ENCODE measurements at regions not wholly inside any gene's neighbourhood (a gene's known extent, or its start where the extent isn't known, plus 50 kb on each side); places are given as distances from the start of the nearest gene placed in this dataset.

GRCh38 chr11:70733327-70734325, 335.3 kb downstream of the CTTN start:
- no peak for DNase-seq

DNA sequence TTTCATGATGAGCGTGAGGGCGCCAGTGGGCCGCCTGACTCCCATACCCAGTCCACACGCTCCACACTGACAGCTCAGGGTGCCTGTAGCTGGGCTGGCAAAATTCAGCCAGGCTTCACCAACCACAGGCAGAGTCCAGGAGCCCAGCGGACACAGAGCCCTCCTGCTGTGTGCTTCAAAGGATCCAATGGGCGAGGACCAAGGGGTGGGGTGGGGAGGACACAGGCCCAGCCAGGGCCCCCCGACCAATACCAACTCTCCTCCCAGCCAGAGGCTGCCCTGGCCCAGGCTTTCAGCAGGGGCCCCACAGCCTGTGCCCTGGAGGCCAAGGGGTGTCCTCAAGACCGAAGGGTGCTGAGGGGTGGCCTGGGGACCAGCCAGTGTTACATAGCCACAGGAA, 336.1 kb downstream of the CTTN start:
- no peak for DNase-seq

DNA sequence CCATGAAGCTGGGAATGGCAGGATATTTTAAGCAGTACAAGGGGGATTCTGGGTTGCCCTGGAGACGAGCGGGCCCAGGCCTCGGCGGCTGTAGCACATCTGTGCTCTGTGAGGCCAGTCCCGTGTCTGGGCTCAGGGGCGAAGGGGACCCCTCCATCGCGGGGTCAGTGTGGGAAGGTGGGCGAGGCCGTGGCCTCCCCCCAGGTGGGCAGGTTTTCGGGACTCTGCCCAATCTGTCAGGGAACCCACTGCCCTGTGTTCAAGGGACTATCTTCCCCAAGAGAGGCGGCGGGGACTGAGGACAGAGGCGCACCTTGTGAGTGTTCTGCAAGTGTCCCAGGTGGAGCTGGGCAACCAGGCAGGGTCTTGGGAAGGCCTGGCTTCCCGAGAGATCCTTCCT, 336.6 kb downstream of the CTTN start:
- no peak for DNase-seq

DNA sequence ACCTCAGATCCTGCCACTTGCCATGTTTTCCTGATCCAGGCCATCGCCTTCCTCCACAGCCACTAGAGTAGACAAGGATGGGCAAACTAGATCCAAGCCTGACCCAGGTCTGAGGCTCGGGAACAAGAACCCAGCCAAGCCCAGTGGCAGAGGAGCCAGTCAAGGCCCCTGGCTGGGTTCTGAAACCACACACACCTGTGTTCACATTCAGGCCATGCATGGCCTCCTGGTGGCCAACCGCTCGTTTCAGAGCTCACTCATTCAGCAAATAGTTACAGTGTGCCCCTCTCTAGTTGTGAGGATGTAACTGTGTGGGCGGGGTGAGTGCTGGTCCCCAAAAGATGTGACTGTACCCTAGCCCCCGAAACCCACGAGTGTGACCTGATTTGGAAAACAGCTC, 337.6 kb downstream of the CTTN start:
- no peak for DNase-seq

- no peak for DNase-seq
Observed at GRCh38 chr11:70736461-70736860, 338.1 kb downstream of the CTTN start.

DNA sequence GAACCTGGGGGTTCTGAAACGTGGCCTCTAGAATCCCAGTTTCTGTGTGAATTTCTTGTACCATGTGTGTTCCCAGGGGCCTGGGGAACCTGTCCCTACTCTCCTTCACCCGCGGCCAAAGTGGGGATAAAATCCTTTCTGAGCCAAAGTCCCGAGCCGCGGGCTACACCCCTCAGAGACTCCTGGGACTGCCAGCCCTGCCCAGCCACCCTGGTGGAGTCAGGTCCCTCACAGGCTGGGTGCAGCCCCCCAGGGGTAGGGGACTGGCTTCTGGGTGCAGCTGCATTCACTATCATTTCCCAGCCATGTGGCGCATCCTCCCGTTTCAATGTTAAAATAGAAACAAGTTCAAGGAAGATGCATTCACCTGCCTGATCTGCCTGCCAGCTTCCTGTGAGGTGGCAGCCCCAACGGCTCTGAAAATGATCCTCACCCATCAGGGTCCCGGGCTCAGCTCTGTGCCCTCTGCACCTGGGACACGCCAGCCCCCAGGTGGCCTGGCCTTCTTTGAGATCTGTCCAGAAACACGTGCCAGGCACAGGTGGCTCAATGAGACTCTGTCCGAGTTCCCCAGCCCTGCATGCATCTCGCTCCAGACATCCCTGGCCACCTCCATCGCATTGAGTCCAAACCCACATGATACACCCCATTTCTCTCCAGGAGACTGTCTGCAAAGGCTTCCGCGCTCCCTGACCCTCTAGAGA, 338.8 kb downstream of the CTTN start:
- no peak for DNase-seq

GRCh38 chr11:70737816-70738630, 339.7 kb downstream of the CTTN start:
- DNase-seq = no peak

- DNase-seq = no peak
Observed at GRCh38 chr11:70738661-70739060, 340.3 kb downstream of the CTTN start.

- no peak for DNase-seq
Observed at GRCh38 chr11:70739091-70739490, 340.8 kb downstream of the CTTN start.

GRCh38 chr11:70739811-70740487, 341.6 kb downstream of the CTTN start:
- DNase-seq = no peak

DNA sequence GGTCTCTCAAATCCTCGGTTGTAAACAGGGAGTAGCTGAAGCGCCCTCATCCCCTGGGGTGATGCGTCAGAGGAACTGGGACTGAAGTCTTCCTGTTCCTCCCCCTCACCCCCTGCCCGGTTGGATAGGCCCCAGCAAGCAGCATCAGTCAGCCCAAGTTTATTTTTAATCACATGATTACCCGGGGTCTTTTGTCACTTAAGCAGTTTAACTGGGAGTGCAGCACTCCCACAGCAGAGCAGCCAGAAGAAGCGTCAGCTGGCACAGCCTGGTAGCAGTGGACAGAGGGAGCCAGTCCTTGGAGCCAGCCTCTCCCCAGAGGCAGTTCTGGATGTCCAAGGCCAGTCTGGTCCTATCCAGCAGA, 342.1 kb downstream of the CTTN start:
- no peak for DNase-seq

DNA sequence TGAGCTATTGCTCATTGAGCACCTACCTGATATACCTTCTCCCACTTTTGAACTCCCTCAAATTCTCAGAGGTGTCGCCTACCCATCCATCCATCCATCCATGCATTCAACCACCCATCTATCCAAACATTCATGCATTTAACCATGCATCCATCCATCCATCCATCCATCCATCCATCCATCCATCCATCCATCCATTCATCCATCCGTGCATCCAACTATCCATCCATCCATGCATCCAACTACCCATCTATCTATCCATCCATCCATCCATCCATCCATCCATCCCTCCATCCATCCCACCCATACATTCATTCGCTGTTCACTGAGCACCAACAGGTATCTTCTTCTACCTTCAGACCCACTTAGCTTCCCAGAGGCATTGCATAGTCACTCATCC, 342.8 kb downstream of the CTTN start:
- DNase-seq = no peak

- peak; percentile 45 for DNase-seq
Observed at GRCh38 chr11:70742553-70743291, 344.4 kb downstream of the CTTN start.

GRCh38 chr11:70743329-70743728, 345.0 kb downstream of the CTTN start:
- no peak for DNase-seq

- DNase-seq = no peak
Observed at GRCh38 chr11:70743941-70744351, 345.6 kb downstream of the CTTN start.

- DNase-seq = no peak
Observed at GRCh38 chr11:70744396-70745185, 346.3 kb downstream of the CTTN start.

GRCh38 chr11:70745451-70745850, 347.1 kb downstream of the CTTN start:
- DNase-seq = no peak

DNA sequence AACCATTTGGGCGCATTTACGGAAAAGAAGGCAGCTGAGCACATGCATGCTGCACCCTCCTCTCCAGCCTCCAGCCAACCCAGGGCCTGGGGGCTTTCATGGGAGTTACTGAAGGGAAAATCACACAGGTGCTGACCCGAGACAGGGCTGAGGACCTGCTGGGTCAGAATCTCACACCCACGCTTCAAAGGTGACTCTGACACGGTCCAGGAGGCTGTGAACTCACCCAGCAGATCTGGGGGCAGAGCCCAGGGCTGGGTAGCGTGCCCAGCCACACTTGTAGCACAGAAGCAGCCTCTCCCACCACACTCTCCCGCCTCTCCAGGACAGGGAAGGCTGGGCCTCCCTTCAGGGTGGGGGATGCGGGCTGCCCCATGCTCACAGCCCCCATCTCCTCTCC, 347.6 kb downstream of the CTTN start:
- DNase-seq = no peak

DNA sequence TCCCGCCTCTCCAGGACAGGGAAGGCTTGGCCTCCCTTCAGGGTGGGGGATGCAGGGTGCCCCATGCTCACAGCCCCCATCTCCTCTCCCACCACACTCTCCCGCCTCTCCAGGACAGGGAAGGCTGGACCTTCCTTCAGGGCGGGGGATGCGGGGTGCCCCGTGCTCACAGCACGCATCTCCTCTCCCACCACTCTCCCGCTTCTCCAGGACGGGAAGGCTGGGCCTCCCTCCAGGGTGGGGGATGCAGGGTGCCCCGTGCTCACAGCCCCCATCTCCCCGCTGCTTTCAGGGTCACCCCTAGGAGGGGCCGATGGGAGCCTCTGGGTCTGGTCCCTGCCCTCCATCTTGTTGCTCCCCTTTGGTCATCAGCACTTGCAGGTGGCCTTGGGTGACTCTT, 348.0 kb downstream of the CTTN start:
- no peak for DNase-seq

DNA sequence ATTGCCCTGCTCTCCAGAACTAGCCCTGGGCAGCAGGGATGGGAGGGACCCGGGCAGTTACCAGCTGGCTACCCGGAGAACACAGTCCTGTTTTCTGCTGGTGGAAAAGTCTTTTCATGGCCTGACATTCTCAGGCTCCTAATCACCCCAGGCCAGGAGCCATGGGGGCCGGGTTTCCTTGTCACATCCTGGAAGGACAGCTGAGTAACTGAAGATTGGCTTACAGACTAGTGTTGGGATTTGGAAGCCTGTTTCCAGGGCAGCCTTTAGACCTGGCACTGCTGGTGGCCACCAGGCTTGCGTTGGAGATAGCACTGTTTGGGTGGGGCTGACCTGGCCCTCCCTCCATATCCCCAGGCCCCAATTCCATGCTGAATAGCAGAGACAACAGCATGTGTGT, 349.0 kb downstream of the CTTN start:
- DNase-seq = no peak

DNA sequence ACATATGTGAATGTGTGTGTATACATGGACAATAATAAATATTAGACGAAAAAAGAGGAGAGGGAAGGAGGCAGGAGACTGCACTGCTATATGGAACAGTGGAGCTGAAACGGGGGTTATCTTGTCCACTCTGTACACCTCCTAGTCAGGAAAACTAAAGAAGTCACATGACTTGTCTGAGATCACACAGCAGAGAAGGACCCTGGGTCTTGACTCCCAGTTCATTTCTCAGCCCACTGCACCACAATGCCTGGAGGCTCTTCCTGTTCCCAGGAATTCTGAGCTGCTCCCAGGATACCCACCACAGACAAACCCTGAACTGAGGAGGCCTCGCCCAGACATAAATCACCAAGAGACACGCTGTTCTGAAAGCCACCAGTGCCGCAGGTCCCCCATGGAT, 349.6 kb downstream of the CTTN start:
- no peak for DNase-seq
